GM23248 (cell line): ENCODE measurements at regions not wholly inside any gene's neighbourhood (a gene's known extent, or its start where the extent isn't known, plus 50 kb on each side); places are given as distances from the start of the nearest gene placed in this dataset.

Experiments used
- DNase-seq: peaks from one replicate; pipeline ENCODE4 v3.0.0-alpha.2; 2015
- H2AFZ ChIP-seq: fragments of 200-600 bp; sonication (generic); 2 replicates; pipeline ENCODE4 v1.6.1; 2016; ENCODE audit warnings: antibody characterized with exemption
- H3F3A ChIP-seq: fragments of 200-600 bp; sonication (generic); 2 replicates; pipeline ENCODE4 v1.6.1; 2016; ENCODE audit warnings: mild to moderate bottlenecking, antibody characterized with exemption, mixed run types; ENCODE audit not compliant: insufficient read depth
- H3K27ac ChIP-seq: fragments of 200-600 bp; sonication (generic); 2 replicates; pipeline ENCODE4 v1.5.1; 2016; ENCODE audit warnings: mild to moderate bottlenecking
- H3K27me3 ChIP-seq: fragments of 200-600 bp; sonication (generic); replicated peaks from 2 replicates; pipeline ENCODE4 v1.6.1; 2016; ENCODE audit warnings: mild to moderate bottlenecking; ENCODE audit not compliant: insufficient read depth
- H3K36me3 ChIP-seq: fragments of 200-600 bp; sonication (generic); 2 replicates; pipeline ENCODE4 v1.6.1; 2016; ENCODE audit warnings: low read depth, mild to moderate bottlenecking
- H3K4me1 ChIP-seq: fragments of 200-600 bp; sonication (generic); 2 replicates; pipeline ENCODE4 v1.6.1; 2016; ENCODE audit warnings: mild to moderate bottlenecking; ENCODE audit not compliant: insufficient read depth
- H3K4me2 ChIP-seq: fragments of 200-600 bp; sonication (generic); one replicate; pipeline ENCODE4 v1.6.1; 2016; ENCODE audit warnings: mild to moderate bottlenecking; ENCODE audit not compliant: unreplicated experiment
- H3K4me3 ChIP-seq: fragments of 200-600 bp; sonication (generic); 2 replicates; pipeline ENCODE4 v1.5.1; 2016; ENCODE audit warnings: mild to moderate bottlenecking
- H3K79me2 ChIP-seq: fragments of 200-600 bp; sonication (generic); 2 replicates; pipeline ENCODE4 v1.6.1; 2016; ENCODE audit warnings: mild to moderate bottlenecking; ENCODE audit not compliant: insufficient read depth
- H3K9ac ChIP-seq: fragments of 200-600 bp; sonication (generic); 2 replicates; pipeline ENCODE4 v1.6.1; 2016; ENCODE audit warnings: mild to moderate bottlenecking
- H3K9me2 ChIP-seq: fragments of 200-600 bp; sonication (generic); 2 replicates; pipeline ENCODE4 v1.6.1; 2016; ENCODE audit warnings: mixed run types, mild to moderate bottlenecking, moderate library complexity; ENCODE audit not compliant: insufficient read depth
- H3K9me3 ChIP-seq: fragments of 200-600 bp; sonication (generic); one replicate; pipeline ENCODE4 v1.6.1; 2017; ENCODE audit warnings: low read depth
- H4K20me1 ChIP-seq: fragments of 200-600 bp; sonication (generic); 2 replicates; pipeline ENCODE4 v1.6.0; 2016; ENCODE audit not compliant: insufficient read depth
- EZH2 ChIP-seq: fragments of 200-600 bp; sonication (generic); IDR thresholded peaks from 2 replicates; pipeline ENCODE4 v1.6.1; 2018; ENCODE audit warnings: antibody characterized with exemption, mild to moderate bottlenecking; ENCODE audit not compliant: insufficient read depth, poor library complexity, severe bottlenecking
- EZH2phosphoT487 ChIP-seq: fragments of 200-600 bp; sonication (generic); IDR thresholded peaks from 2 replicates; pipeline ENCODE4 v1.6.1; 2018; ENCODE audit warnings: antibody characterized with exemption, moderate library complexity, mild to moderate bottlenecking, low read depth; ENCODE audit not compliant: insufficient read depth
- WGBS, 2 experiments: methylation state at CpG; one replicate each; pipeline ENCODE4 v1.1.6; 2015 to 2017; ENCODE audit warnings: low lambda C conversion rate in 2 of 2, low coverage in 1 of 2; ENCODE audit errors: missing lambda C conversion rate in 2 of 2; 5-methylcytosine and 5-hydroxymethylcytosine counted together
- in situ Hi-C: fragments of 300-500 bp; cut with MboI; formaldehyde crosslinking; loops from 2 replicates; pipeline ENCODE4 v1.15.0; 2020

DNA sequence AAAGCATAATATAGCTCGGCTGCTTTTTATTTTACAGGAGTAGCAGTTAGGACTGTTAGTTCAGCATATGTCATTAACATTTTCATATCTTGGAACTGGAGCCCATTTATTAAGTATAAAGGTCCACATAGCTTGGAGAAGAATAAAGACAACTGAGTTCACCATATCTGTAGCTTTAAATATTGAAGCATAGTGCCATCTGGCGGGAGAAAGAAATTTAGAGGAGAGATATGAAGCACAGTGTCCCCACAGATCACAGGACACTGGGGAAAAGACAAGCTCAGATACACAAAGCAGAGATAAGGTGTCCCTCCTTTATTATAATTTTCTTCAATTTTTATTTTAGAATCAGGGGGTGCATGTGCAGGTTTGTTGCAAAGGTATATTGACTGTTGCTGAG is 104.7 kb upstream of the FREM2 start:
- TF ChIP-seq EZH2phosphoT487 (no peak), EZH2 (no peak)
- peak; percentile 57 for DNase-seq
- Histone ChIP-seq H3K9me3 (no peaks in the 10 kb centered on the region), H3K9me2 (no peaks in the 10 kb centered on the region), H3K4me3 (no peak overlapping the region), H3F3A (no peaks in the 10 kb centered on the region), H3K36me3 (no peaks in the 10 kb centered on the region), H3K9ac (no peak overlapping the region), H2AFZ (no peak overlapping the region), H3K27ac (no peak overlapping the region), H4K20me1 (no peaks in the 10 kb centered on the region), H3K79me2 (no peaks in the 10 kb centered on the region), H3K4me2 (no peak overlapping the region), H3K4me1 (no peaks in the 10 kb centered on the region), H3K27me3 (no peaks in the 10 kb centered on the region)
- in situ Hi-C loops = no loop called here
- 0% methylated on average over 2 of the region's 2 CpGs for WGBS, 2 experiments

DNA sequence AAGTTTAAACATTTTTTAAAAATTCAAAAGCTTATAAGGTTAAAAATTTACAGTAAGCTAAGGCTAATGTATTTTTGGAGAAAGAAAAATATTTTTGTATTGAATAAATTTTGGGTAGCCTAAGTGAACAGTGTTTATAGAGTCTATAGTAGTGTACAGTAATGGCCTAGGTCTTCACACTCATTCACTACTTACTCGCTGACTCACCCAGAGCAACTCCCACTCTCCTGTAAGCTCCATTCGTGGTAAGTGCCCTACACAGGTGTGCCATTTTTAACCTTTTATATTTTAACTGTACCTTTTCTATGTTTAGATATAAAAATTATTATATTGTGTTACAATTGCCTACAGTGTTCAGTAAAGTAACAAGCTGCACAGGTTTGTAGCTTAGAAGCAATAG is 96.6 kb upstream of the FREM2 start:
- Histone ChIP-seq H4K20me1 (no peaks in the 10 kb centered on the region), H3K4me1 (no peaks in the 10 kb centered on the region), H3F3A (no peaks in the 10 kb centered on the region), H3K4me3 (no peak overlapping the region), H3K9me3 (no peaks in the 10 kb centered on the region), H3K27me3 (no peaks in the 10 kb centered on the region), H3K4me2 (no peak overlapping the region), H3K79me2 (no peaks in the 10 kb centered on the region), H3K27ac (no peak overlapping the region), H2AFZ (no peak overlapping the region), H3K9me2 (no peaks in the 10 kb centered on the region), H3K9ac (no peak overlapping the region), H3K36me3 (no peaks in the 10 kb centered on the region)
- in situ Hi-C loops = no loop called here
- 41 to 43% methylated on average over 2 of the region's 2 CpGs for WGBS, 2 experiments
- DNase-seq = no peak
- no peak for TF ChIP-seq EZH2
- no peak for TF ChIP-seq EZH2phosphoT487

DNA sequence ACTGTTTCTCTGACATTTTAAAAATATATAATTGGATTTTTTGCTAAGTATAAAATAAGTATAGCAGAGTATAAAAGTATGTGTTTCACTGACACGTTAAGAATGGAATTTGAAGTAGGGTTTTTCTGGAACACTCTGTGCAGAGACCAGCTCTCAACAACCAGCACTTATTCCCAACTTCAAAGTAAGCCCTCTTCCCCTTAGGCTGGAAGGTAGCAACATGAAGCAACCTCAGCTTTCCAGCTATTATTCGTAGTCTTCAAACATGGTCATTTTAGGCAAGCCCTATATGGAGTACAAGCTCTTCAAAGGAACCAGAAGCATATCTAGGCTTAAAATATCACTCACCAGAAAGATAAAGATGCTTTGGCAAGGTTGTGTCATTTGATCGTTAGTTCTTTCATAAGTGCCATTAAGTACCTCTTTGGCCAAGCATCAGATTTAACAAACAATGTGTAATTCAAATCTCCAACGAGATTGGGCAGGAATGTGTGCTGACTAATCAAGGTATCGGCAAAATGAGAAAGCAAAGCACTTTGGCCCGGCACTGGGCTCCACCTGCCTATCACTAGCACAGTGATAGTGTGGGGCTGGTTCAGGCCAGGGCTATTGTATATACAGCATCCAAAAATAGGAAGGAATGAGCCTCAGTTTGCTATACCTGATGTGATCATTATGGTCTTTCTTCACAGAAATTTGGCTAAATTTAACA is 95.9 kb upstream of the FREM2 start:
- H2AFZ ChIP-seq = no peak overlapping the region
- H4K20me1 ChIP-seq = no peaks in the 10 kb centered on the region
- no peak overlapping the region for H3K9ac ChIP-seq
- no peak for TF ChIP-seq EZH2
- no peak for TF ChIP-seq EZH2phosphoT487
- no peaks in the 10 kb centered on the region for H3K9me2 ChIP-seq
- H3K27ac ChIP-seq = no peak overlapping the region
- H3K9me3 ChIP-seq = no peaks in the 10 kb centered on the region
- no peaks in the 10 kb centered on the region for H3K4me1 ChIP-seq
- H3K4me3 ChIP-seq = no peak overlapping the region
- no peak overlapping the region for H3K4me2 ChIP-seq
- 55 to 56% methylated on average over 6 of the region's 6 CpGs for WGBS, 2 experiments
- no peak for DNase-seq
- in situ Hi-C loops = no loop called here
- H3K79me2 ChIP-seq = no peaks in the 10 kb centered on the region
- no peaks in the 10 kb centered on the region for H3K36me3 ChIP-seq
- no peaks in the 10 kb centered on the region for H3F3A ChIP-seq
- H3K27me3 ChIP-seq = no peaks in the 10 kb centered on the region

DNA sequence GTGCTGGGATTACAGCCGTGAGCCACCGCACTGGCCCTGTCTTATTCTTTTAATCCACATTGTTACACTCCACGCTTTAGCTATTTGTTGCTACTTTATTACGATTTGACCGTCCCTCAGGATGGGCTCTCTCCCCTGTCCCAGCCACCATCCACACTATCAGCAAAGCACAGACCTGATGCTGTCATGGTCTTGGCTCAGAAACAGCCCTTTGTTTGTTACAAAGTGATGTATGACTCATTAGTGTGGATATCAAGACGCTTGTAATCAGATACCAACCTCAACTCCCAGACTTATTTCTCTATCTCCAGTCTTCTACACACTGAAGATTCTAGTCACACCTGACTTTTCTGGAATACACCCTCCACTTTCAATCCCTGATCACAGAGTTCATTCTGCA is 84.6 kb upstream of the FREM2 start:
- no peaks in the 10 kb centered on the region for H3K79me2 ChIP-seq
- H3K27ac ChIP-seq = no peak overlapping the region
- H3K4me3 ChIP-seq = no peak overlapping the region
- no peak for DNase-seq
- TF ChIP-seq EZH2phosphoT487 (no peak), EZH2 (no peak)
- 85 to 86% methylated on average over 6 of the region's 6 CpGs for WGBS, 2 experiments
- no peak overlapping the region for H3K4me2 ChIP-seq
- H3F3A ChIP-seq = no peaks in the 10 kb centered on the region
- no peaks in the 10 kb centered on the region for H3K9me2 ChIP-seq
- no peak overlapping the region for H3K9ac ChIP-seq
- H3K9me3 ChIP-seq = no peaks in the 10 kb centered on the region
- no peaks in the 10 kb centered on the region for H4K20me1 ChIP-seq
- H3K36me3 ChIP-seq = no peaks in the 10 kb centered on the region
- in situ Hi-C loops = no loop called here
- 0 out of 2 replicates have a peak, but pooled peaks cover 20% of the 10 kb centered on the region for H3K27me3 ChIP-seq
- H2AFZ ChIP-seq = no peak overlapping the region
- H3K4me1 ChIP-seq = no peaks in the 10 kb centered on the region
